SK-N-SH (cell line): ENCODE measurements at regions not wholly inside any gene's neighbourhood (a gene's known extent, or its start where the extent isn't known, plus 50 kb on each side); places are given as distances from the start of the nearest gene placed in this dataset.

Experiments
- CTCF ChIA-PET: fragments of 300-600, 350-600 bp; formaldehyde crosslinking; extraction: SDS; loops from one replicate; lab custom pipeline; 2021; lab: Yijun Ruan, JAX
- POLR2A ChIA-PET: fragments of 350-600 bp; sonication (Branson Sonifier 250); formaldehyde crosslinking; extraction: SDS; loops from one replicate; lab custom pipeline; 2020; ENCODE audit warnings: antibody characterized with exemption, inconsistent platforms; lab: Yijun Ruan, JAX
- DNase-seq: peaks from one replicate; pipeline ENCODE4 v3.0.0; 2012
- H2AFZ ChIP-seq: fragments of 200-600 bp; sonication (generic); 2 replicates; pipeline ENCODE4 v1.8.1; 2016; ENCODE audit warnings: antibody characterized with exemption, mild to moderate bottlenecking, low read depth
- H3F3A ChIP-seq: fragments of 200-600 bp; sonication (generic); replicated peaks from 2 replicates; pipeline ENCODE3; 2016; ENCODE audit warnings: antibody characterized with exemption, mild to moderate bottlenecking; ENCODE audit not compliant: insufficient read depth
- H3K27ac ChIP-seq, 2 experiments: fragments of 200-500 bp in 1 of 2; fragments of 200-600 bp in 1 of 2; sonication (Bioruptor generic) in 1 of 2; sonication (generic), shearing (Covaris generic) in 1 of 2; 2 replicates each; pipeline versions ENCODE4 v1.5.1 to v1.6.1; 2014 to 2016; ENCODE audit warnings: low read depth in 2 of 2, inconsistent platforms in 1 of 2, low read length in 1 of 2, mild to moderate bottlenecking in 1 of 2, mixed read lengths in 1 of 2
- H3K27me3 ChIP-seq: fragments of 200-600 bp; sonication (generic), shearing (Covaris generic); 2 replicates; pipeline ENCODE4 v1.6.1; 2016; ENCODE audit warnings: mixed run types; ENCODE audit not compliant: insufficient read depth
- H3K36me3 ChIP-seq, 2 experiments: fragments of 200-500 bp in 1 of 2; fragments of 200-600 bp in 1 of 2; sonication (Bioruptor generic) in 1 of 2; sonication (generic) in 1 of 2; replicated peaks in 1 of 2; 2 replicates each; pipeline versions ENCODE3 to v1.5.1; 2014 to 2016; ENCODE audit warnings: low read length in 1 of 2, mild to moderate bottlenecking in 1 of 2; ENCODE audit not compliant: insufficient read depth in 2 of 2, control insufficient read depth in 1 of 2
- H3K4me1 ChIP-seq, 2 experiments: fragments of 200-500 bp in 1 of 2; fragments of 200-600 bp in 1 of 2; sonication (Bioruptor generic) in 1 of 2; sonication (generic), shearing (Covaris generic) in 1 of 2; 2 replicates each; pipeline versions ENCODE4 v1.5.1 to v1.6.1; 2014 to 2016; ENCODE audit warnings: low read depth in 1 of 2, low read length in 1 of 2, mixed run types in 1 of 2; ENCODE audit not compliant: insufficient read depth in 2 of 2, control insufficient read depth in 1 of 2
- H3K4me2 ChIP-seq: fragments of 200-600 bp; sonication (generic), shearing (Covaris generic); 2 replicates; pipeline ENCODE4 v1.6.1; 2017; ENCODE audit warnings: mixed run types
- H3K4me3 ChIP-seq, 2 experiments: fragments of 200-500 bp in 1 of 2; fragments of 200-600 bp in 1 of 2; sonication (Bioruptor generic) in 1 of 2; sonication (generic), shearing (Covaris generic) in 1 of 2; 2 replicates each; pipeline versions ENCODE4 v1.5.1 to v1.8.1; 2014 to 2016; ENCODE audit warnings: low read depth in 2 of 2, inconsistent platforms in 1 of 2, low read length in 1 of 2, mild to moderate bottlenecking in 1 of 2, mixed read lengths in 1 of 2, moderate library complexity in 1 of 2
- H3K79me2 ChIP-seq: fragments of 200-600 bp; sonication (generic); 2 replicates; pipeline ENCODE4 v1.8.1; 2017; ENCODE audit warnings: mild to moderate bottlenecking; ENCODE audit not compliant: insufficient read depth
- H3K9ac ChIP-seq: fragments of 200-600 bp; sonication (generic); 2 replicates; pipeline ENCODE4 v1.6.1; 2017; ENCODE audit warnings: mixed run types
- H3K9me2 ChIP-seq: fragments of 200-600 bp; sonication (generic); 2 replicates; pipeline ENCODE4 v1.6.1; 2017; ENCODE audit warnings: mixed run types
- H3K9me3 ChIP-seq: fragments of 200-600 bp; sonication (generic); 2 replicates; pipeline ENCODE4 v1.6.1; 2017; ENCODE audit warnings: mixed run types, mild to moderate bottlenecking, moderate library complexity
- H4K20me1 ChIP-seq: fragments of 200-600 bp; sonication (generic); 2 replicates; pipeline ENCODE4 v1.6.1; 2017; ENCODE audit warnings: mild to moderate bottlenecking, mixed run types; ENCODE audit not compliant: insufficient read depth
- CHD2 ChIP-seq: fragments of 150-350 bp; IDR thresholded peaks from 2 replicates; pipeline ENCODE4 v1.6.1; 2018; ENCODE audit warnings: low read length; ENCODE audit not compliant: partially characterized antibody
- EP300 ChIP-seq, 2 experiments: IDR thresholded peaks; 2 replicates each; pipeline versions ENCODE4 v1.4.0 to v1.6.1; 2012; ENCODE audit warnings: borderline replicate concordance in 1 of 2, low read depth in 1 of 2, low read length in 1 of 2
- FOXJ3 ChIP-seq: sonication (generic); formaldehyde crosslinking; IDR thresholded peaks from 2 replicates; pipeline ENCODE4 v1.5.1; 2020; ENCODE audit warnings: mild to moderate bottlenecking, missing genetic modification reagents
- GATA2 ChIP-seq: sonication (generic); formaldehyde crosslinking; IDR thresholded peaks from 2 replicates; pipeline ENCODE4 v1.5.0; 2020; ENCODE audit warnings: mild to moderate bottlenecking, missing genetic modification reagents
- JUND ChIP-seq: IDR thresholded peaks from 2 replicates; pipeline ENCODE4 v1.4.0; 2012
- MXI1 ChIP-seq: IDR thresholded peaks from 2 replicates; pipeline ENCODE4 v1.6.1; 2012; ENCODE audit warnings: mild to moderate bottlenecking, low read depth, low read length, improper control_type of control experiment
- NFIC ChIP-seq: IDR thresholded peaks from 2 replicates; pipeline ENCODE4 v1.4.0; 2012; ENCODE audit warnings: borderline replicate concordance
- PBX3 ChIP-seq: IDR thresholded peaks from 2 replicates; pipeline ENCODE4; 2012
- REST ChIP-seq: IDR thresholded peaks from 2 replicates; pipeline ENCODE4 v1.6.1; 2012; ENCODE audit warnings: mild to moderate bottlenecking, low read depth, low read length, moderate library complexity
- TCF12 ChIP-seq: IDR thresholded peaks from 2 replicates; pipeline ENCODE4 v1.4.0; 2012
- TEAD4 ChIP-seq: IDR thresholded peaks from 2 replicates; pipeline ENCODE4 v1.4.0; 2012; ENCODE audit warnings: mild to moderate bottlenecking, borderline replicate concordance; ENCODE audit not compliant: insufficient read depth
- YY1 ChIP-seq: IDR thresholded peaks from 2 replicates; pipeline ENCODE4 v1.4.0; 2012; ENCODE audit warnings: low read depth, mild to moderate bottlenecking
- WGBS: methylation state at CpG from one replicate; pipeline ENCODE4 v1.1.6; 2017; ENCODE audit warnings: low lambda C conversion rate; 5-methylcytosine and 5-hydroxymethylcytosine counted together
- TF ChIP-seq, protein P1 (sequence below): fragments of 150-350 bp; IDR thresholded peaks from 2 replicates; pipeline ENCODE4 v1.6.1; 2017; ENCODE audit warnings: antibody characterized with exemption, low read length, low read depth, borderline replicate concordance
- TF ChIP-seq, protein P2 (sequence below): fragments of 200-600 bp; sonication (generic); IDR thresholded peaks from 2 replicates; pipeline ENCODE4 v1.6.1; 2017; ENCODE audit warnings: antibody characterized with exemption, mild to moderate bottlenecking, moderate library complexity
- TF ChIP-seq, protein P3 (sequence below): IDR thresholded peaks from 2 replicates; pipeline ENCODE4 v1.4.0; 2012; ENCODE audit warnings: low read depth, borderline replicate concordance
- TF ChIP-seq, protein P4 (sequence below): IDR thresholded peaks from 2 replicates; pipeline ENCODE4 v1.4.0; 2012; ENCODE audit warnings: low read depth, borderline replicate concordance

DNA sequence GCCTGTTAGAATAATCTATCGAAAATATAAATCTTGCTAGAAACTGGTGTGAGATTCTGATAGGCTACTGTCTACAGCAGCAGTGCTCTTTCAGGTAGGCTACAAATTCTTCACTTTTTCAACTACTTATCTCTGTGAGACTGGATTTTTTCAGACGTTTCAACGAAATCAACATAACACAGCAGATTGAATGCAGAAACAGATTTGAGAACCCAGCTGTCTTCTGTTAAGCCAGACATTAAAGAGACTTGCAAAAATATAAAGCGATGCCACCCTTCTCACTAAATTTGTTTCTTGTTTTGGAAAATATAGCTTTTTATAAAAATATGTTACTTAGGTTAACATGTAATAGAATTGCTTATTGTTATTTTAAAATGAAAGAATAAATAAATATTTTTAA lies 140.6 kb upstream of the PHACTR1 start:
- Histone ChIP-seq H3K27me3 (no peaks in the 10 kb centered on the region), H3K4me1 (peaks cover 0 to 15% of the 10 kb centered on the region in 2 experiments; a peak in 3 of 4 replicates), H3K79me2 (no peaks in the 10 kb centered on the region), H4K20me1 (no peaks in the 10 kb centered on the region), H3K4me3 (no peak overlapping the region), H3K27ac (peak overlapping the region in 1 of 2 experiments; percentile 43; a peak in 1 of 4 replicates), H3K9ac (no peak overlapping the region), H3K9me3 (no peaks in the 10 kb centered on the region), H3K9me2 (no peaks in the 10 kb centered on the region), H2AFZ (no peak overlapping the region), H3F3A (peaks cover 11% of the 10 kb centered on the region), H3K4me2 (no peak overlapping the region), H3K36me3 (no peaks in the 10 kb centered on the region)
- no peak for DNase-seq
- TF ChIP-seq EP300 (IDR thresholded peaks at IDR 0.05; ENCODE audit: borderline replicate concordance in 1 of 2, low read depth in 1 of 2, low read length in 1 of 2): no peak
- no peak for TF ChIP-seq CHD2
- TF ChIP-seq, protein P1, sequence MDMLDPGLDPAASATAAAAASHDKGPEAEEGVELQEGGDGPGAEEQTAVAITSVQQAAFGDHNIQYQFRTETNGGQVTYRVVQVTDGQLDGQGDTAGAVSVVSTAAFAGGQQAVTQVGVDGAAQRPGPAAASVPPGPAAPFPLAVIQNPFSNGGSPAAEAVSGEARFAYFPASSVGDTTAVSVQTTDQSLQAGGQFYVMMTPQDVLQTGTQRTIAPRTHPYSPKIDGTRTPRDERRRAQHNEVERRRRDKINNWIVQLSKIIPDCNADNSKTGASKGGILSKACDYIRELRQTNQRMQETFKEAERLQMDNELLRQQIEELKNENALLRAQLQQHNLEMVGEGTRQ: no peak
- TF ChIP-seq TEAD4: no peak
- TF ChIP-seq, protein P2, sequence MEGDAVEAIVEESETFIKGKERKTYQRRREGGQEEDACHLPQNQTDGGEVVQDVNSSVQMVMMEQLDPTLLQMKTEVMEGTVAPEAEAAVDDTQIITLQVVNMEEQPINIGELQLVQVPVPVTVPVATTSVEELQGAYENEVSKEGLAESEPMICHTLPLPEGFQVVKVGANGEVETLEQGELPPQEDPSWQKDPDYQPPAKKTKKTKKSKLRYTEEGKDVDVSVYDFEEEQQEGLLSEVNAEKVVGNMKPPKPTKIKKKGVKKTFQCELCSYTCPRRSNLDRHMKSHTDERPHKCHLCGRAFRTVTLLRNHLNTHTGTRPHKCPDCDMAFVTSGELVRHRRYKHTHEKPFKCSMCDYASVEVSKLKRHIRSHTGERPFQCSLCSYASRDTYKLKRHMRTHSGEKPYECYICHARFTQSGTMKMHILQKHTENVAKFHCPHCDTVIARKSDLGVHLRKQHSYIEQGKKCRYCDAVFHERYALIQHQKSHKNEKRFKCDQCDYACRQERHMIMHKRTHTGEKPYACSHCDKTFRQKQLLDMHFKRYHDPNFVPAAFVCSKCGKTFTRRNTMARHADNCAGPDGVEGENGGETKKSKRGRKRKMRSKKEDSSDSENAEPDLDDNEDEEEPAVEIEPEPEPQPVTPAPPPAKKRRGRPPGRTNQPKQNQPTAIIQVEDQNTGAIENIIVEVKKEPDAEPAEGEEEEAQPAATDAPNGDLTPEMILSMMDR: no peak
- TF ChIP-seq, protein P3, sequence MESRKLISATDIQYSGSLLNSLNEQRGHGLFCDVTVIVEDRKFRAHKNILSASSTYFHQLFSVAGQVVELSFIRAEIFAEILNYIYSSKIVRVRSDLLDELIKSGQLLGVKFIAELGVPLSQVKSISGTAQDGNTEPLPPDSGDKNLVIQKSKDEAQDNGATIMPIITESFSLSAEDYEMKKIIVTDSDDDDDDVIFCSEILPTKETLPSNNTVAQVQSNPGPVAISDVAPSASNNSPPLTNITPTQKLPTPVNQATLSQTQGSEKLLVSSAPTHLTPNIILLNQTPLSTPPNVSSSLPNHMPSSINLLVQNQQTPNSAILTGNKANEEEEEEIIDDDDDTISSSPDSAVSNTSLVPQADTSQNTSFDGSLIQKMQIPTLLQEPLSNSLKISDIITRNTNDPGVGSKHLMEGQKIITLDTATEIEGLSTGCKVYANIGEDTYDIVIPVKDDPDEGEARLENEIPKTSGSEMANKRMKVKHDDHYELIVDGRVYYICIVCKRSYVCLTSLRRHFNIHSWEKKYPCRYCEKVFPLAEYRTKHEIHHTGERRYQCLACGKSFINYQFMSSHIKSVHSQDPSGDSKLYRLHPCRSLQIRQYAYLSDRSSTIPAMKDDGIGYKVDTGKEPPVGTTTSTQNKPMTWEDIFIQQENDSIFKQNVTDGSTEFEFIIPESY: no peak
- TF ChIP-seq MXI1: no peak
- TF ChIP-seq FOXJ3 (CRISPR knock-in tag): no peak
- TF ChIP-seq PBX3: no peak
- TF ChIP-seq, protein P4, sequence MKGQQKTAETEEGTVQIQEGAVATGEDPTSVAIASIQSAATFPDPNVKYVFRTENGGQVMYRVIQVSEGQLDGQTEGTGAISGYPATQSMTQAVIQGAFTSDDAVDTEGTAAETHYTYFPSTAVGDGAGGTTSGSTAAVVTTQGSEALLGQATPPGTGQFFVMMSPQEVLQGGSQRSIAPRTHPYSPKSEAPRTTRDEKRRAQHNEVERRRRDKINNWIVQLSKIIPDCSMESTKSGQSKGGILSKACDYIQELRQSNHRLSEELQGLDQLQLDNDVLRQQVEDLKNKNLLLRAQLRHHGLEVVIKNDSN: no peak
- TF ChIP-seq NFIC: no peak
- TF ChIP-seq YY1: no peak
- TF ChIP-seq REST: no peak
- TF ChIP-seq TCF12: no peak
- no peak for TF ChIP-seq JUND
- TF ChIP-seq GATA2: no peak
- CTCF ChIA-PET: interaction anchor here (2.5 kb wide), 1 partner anchor 12 kb away, joined by 6 read pairs; no protein-coding TSS in a partner anchor
- 93% methylated on average over 4 of the region's 4 CpGs for WGBS
- POLR2A ChIA-PET: no interaction called here
